Keratinocyte (primary cell): ENCODE measurements at regions not wholly inside any gene's neighbourhood (a gene's known extent, or its start where the extent isn't known, plus 50 kb on each side); places are given as distances from the start of the nearest gene placed in this dataset.

ENCODE experiments used
- DNase-seq: peaks from one replicate; pipeline ENCODE4 v3.0.0-alpha.2; 2011; ENCODE audit warnings: low read depth, missing footprints, low spot score
- FAIRE-seq: peaks from 2 replicates; lab custom pipeline; 2011; peaks lifted over from hg19 to GRCh38; lab: Jason Lieb, UNC
- H2AFZ ChIP-seq: 2 replicates; pipeline ENCODE4 v1.6.0; 2012; ENCODE audit warnings: low read length, control low read depth, inconsistent platforms; ENCODE audit not compliant: control insufficient read depth
- H3K27ac ChIP-seq: 2 replicates; pipeline ENCODE4 v1.5.1; 2011; ENCODE audit warnings: low read length; ENCODE audit not compliant: control insufficient read depth, insufficient read depth
- H3K27me3 ChIP-seq: 3 replicates; pipeline ENCODE4 v1.6.0; 2011; ENCODE audit warnings: low read length; ENCODE audit not compliant: control insufficient read depth, insufficient read depth; ENCODE audit errors: extremely low read depth
- H3K36me3 ChIP-seq, 2 experiments: 2 replicates in 1 of 2; 3 replicates in 1 of 2; pipeline ENCODE4 v1.5.1; 2011; ENCODE audit warnings: low read length in 2 of 2, mild to moderate bottlenecking in 1 of 2; ENCODE audit not compliant: control insufficient read depth in 2 of 2, insufficient read depth in 2 of 2; ENCODE audit errors: extremely low read depth in 1 of 2
- H3K4me1 ChIP-seq: 3 replicates; pipeline ENCODE4 v1.5.1; 2011; ENCODE audit warnings: low read length; ENCODE audit not compliant: control insufficient read depth, insufficient read depth; ENCODE audit errors: extremely low read depth
- H3K4me2 ChIP-seq: 3 replicates; pipeline ENCODE4 v1.6.0; 2011; ENCODE audit warnings: low read depth, low read length; ENCODE audit not compliant: control insufficient read depth, insufficient read depth; ENCODE audit errors: extremely low read depth
- H3K4me3 ChIP-seq, 3 experiments: fragments of 200-600 bp in 1 of 3; sonication (generic) in 1 of 3; 2 replicates in 2 of 3; 3 replicates in 1 of 3; pipeline ENCODE4 v1.5.1; 2011 to 2016; ENCODE audit warnings: low read length in 3 of 3, mild to moderate bottlenecking in 3 of 3, control low read depth in 2 of 3, inconsistent platforms in 1 of 3, low read depth in 1 of 3, mixed read lengths in 1 of 3, mixed run types in 1 of 3, moderate library complexity in 1 of 3; ENCODE audit not compliant: control insufficient read depth in 2 of 3, insufficient read depth in 2 of 3; ENCODE audit errors: extremely low read depth in 1 of 3
- H3K79me2 ChIP-seq: 2 replicates; pipeline ENCODE4 v1.6.0; 2012; ENCODE audit warnings: low read length; ENCODE audit not compliant: control insufficient read depth, insufficient read depth
- H3K9ac ChIP-seq: 3 replicates; pipeline ENCODE4 v1.6.0; 2011; ENCODE audit warnings: low read length; ENCODE audit not compliant: control insufficient read depth, insufficient read depth; ENCODE audit errors: extremely low read depth
- H3K9me1 ChIP-seq: 3 replicates; pipeline ENCODE4 v1.6.0; 2011; ENCODE audit warnings: low read length; ENCODE audit not compliant: control insufficient read depth, insufficient read depth; ENCODE audit errors: extremely low read depth
- H3K9me3 ChIP-seq: 2 replicates; pipeline ENCODE4 v1.5.1; 2012; ENCODE audit warnings: low read depth, low read length; ENCODE audit not compliant: control insufficient read depth
- H4K20me1 ChIP-seq: 3 replicates; pipeline ENCODE4 v1.6.0; 2011; ENCODE audit warnings: low read length; ENCODE audit not compliant: control insufficient read depth, insufficient read depth; ENCODE audit errors: extremely low read depth
- CTCF ChIP-seq, 3 experiments: IDR thresholded peaks in 1 of 3; conservative IDR thresholded peaks in 1 of 3; optimal IDR thresholded peaks in 1 of 3; 2 replicates in 2 of 3; 3 replicates in 1 of 3; pipeline versions ENCODE3 to v1.5.1; 2011; ENCODE audit warnings: low read length in 3 of 3, mild to moderate bottlenecking in 3 of 3, moderate library complexity in 2 of 3, control low read depth in 1 of 3, inconsistent platforms in 1 of 3; ENCODE audit not compliant: insufficient read depth in 2 of 3; ENCODE audit errors: extremely low read depth in 1 of 3
- EZH2 ChIP-seq: IDR thresholded peaks from one replicate; pipeline ENCODE4 v1.6.1; 2012; ENCODE audit warnings: inconsistent platforms, mild to moderate bottlenecking, low read length, moderate library complexity
- dilution Hi-C: fragments of 300-500 bp; cut with MboI; formaldehyde crosslinking; loops from one replicate; pipeline ENCODE4 v1.7.0; 2020; ENCODE audit warnings: low sequenced_read_pairs; ENCODE audit not compliant: extremely low pct_ligation_motif_present

GRCh38 chr20:40774252-40774651, 85.2 kb upstream of the MAFB start:
- Histone ChIP-seq H3K9ac (no peak overlapping the region), H4K20me1 (no peaks in the 10 kb centered on the region), H3K4me1 (no peaks in the 10 kb centered on the region), H3K4me3 (no peak overlapping the region), H2AFZ (no peak overlapping the region), H3K36me3 (no peaks in the 10 kb centered on the region), H3K27me3 (peaks cover 3% of the 10 kb centered on the region), H3K27ac (no peak overlapping the region), H3K9me1 (no peaks in the 10 kb centered on the region), H3K79me2 (no peaks in the 10 kb centered on the region), H3K9me3 (no peaks in the 10 kb centered on the region), H3K4me2 (no peak overlapping the region)
- TF ChIP-seq CTCF (optimal IDR thresholded peaks at IDR 0.05 in 1 of 3, IDR thresholded peaks at IDR 0.05 in 1 of 3, conservative IDR thresholded peaks at IDR 0.05 in 1 of 3; ENCODE audit: extremely low read depth in 1 of 3, insufficient read depth in 2 of 3, low read length in 3 of 3) (no peak), EZH2 (no peak)
- dilution Hi-C loops, result no loop called here
- FAIRE-seq (no peak), DNase-seq (no peak)

DNA sequence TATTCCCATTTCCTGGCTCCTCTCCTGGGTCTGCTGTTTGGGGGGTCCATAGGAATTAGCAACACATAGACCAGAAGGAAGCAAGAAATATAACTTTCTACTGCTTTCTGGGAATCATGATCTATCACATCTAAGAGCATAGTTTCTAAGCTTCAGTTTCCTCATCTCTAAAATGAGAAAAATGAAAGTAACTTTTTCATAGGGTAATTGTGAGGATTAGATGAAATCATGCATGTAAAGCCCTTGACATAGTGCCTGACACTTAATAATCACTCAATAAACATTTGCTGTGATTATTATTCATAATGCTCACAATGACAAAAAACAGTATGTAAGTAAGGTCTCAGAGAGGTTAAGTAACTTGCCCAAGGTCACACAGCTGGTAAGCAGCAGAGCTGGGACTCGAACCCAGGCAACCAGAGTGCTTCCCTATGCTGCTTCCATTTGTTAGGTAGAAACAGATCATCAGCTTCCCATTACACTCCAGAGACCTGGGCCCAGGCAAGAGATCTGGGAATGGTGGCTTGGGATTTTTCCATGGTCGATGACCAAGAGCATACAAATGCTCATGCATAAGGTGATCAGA, 86.6 kb upstream of the MAFB start:
- Histone ChIP-seq H4K20me1 (no peaks in the 10 kb centered on the region), H3K27ac (no peak overlapping the region), H3K9me1 (no peaks in the 10 kb centered on the region), H3K36me3 (no peaks in the 10 kb centered on the region), H3K4me1 (no peaks in the 10 kb centered on the region), H3K79me2 (no peaks in the 10 kb centered on the region), H3K4me2 (no peak overlapping the region), H3K27me3 (peaks cover 3% of the 10 kb centered on the region), H3K4me3 (no peak overlapping the region), H3K9me3 (no peaks in the 10 kb centered on the region), H3K9ac (no peak overlapping the region), H2AFZ (no peak overlapping the region)
- FAIRE-seq (no peak), DNase-seq (no peak)
- dilution Hi-C loops, result no loop called here
- TF ChIP-seq EZH2 (no peak), CTCF (optimal IDR thresholded peaks at IDR 0.05 in 1 of 3, IDR thresholded peaks at IDR 0.05 in 1 of 3, conservative IDR thresholded peaks at IDR 0.05 in 1 of 3; ENCODE audit: extremely low read depth in 1 of 3, insufficient read depth in 2 of 3, low read length in 3 of 3) (no peak)
